ENCODE measurements at regions not wholly inside any gene's neighbourhood (a gene's known extent, or its start where the extent isn't known, plus 50 kb on each side); places are given as distances from the start of the nearest gene placed in this dataset.

- TF ChIP-seq POLR2A (IDR thresholded peaks at IDR 0.05) (no peak), EP300 (IDR thresholded peaks at IDR 0.05) (no peak), POLR2AphosphoS5 (IDR thresholded peaks at IDR 0.05) (no peak)
- TF ChIP-seq, protein P1, sequence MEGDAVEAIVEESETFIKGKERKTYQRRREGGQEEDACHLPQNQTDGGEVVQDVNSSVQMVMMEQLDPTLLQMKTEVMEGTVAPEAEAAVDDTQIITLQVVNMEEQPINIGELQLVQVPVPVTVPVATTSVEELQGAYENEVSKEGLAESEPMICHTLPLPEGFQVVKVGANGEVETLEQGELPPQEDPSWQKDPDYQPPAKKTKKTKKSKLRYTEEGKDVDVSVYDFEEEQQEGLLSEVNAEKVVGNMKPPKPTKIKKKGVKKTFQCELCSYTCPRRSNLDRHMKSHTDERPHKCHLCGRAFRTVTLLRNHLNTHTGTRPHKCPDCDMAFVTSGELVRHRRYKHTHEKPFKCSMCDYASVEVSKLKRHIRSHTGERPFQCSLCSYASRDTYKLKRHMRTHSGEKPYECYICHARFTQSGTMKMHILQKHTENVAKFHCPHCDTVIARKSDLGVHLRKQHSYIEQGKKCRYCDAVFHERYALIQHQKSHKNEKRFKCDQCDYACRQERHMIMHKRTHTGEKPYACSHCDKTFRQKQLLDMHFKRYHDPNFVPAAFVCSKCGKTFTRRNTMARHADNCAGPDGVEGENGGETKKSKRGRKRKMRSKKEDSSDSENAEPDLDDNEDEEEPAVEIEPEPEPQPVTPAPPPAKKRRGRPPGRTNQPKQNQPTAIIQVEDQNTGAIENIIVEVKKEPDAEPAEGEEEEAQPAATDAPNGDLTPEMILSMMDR (IDR thresholded peaks at IDR 0.05), result no peak
These were observed 1034.9 kb upstream of the EPHA7 start for GRCh38 chr6:94454231-94454630.
